HEK293 (cell line): ENCODE measurements at regions not wholly inside any gene's neighbourhood (a gene's known extent, or its start where the extent isn't known, plus 50 kb on each side); places are given as distances from the start of the nearest gene placed in this dataset.

Experiments used
- CTCF ChIP-seq: fragments of 450-650 bp; formaldehyde crosslinking; IDR thresholded peaks from 2 replicates; pipeline ENCODE4 v1.5.1; 2016; ENCODE audit warnings: missing biosample characterization, missing genetic modification characterization
- KLF9 ChIP-seq: fragments of 450-650 bp; formaldehyde crosslinking; IDR thresholded peaks from 2 replicates; pipeline ENCODE4 v1.5.1; 2016; ENCODE audit warnings: missing biosample characterization, missing genetic modification characterization, low read depth
- SP2 ChIP-seq: fragments of 450-650 bp; formaldehyde crosslinking; IDR thresholded peaks from 2 replicates; pipeline ENCODE4 v1.5.1; 2016; ENCODE audit warnings: missing biosample characterization, missing genetic modification characterization
- ZBTB10 ChIP-seq: fragments of 450-650 bp; formaldehyde crosslinking; IDR thresholded peaks from 2 replicates; pipeline ENCODE4 v1.5.1; 2016; ENCODE audit warnings: missing biosample characterization, missing genetic modification characterization
- ZNF133 ChIP-seq: fragments of 450-650 bp; formaldehyde crosslinking; IDR thresholded peaks from 2 replicates; pipeline ENCODE4 v1.5.1; 2016; ENCODE audit warnings: missing biosample characterization, missing genetic modification characterization
- ZNF146 ChIP-seq: fragments of 450-650 bp; formaldehyde crosslinking; IDR thresholded peaks from 2 replicates; pipeline ENCODE4 v1.5.1; 2016; ENCODE audit warnings: missing biosample characterization, missing genetic modification characterization
- ZNF280C ChIP-seq: fragments of 450-650 bp; formaldehyde crosslinking; IDR thresholded peaks from 2 replicates; pipeline ENCODE4 v1.5.1; 2016; ENCODE audit warnings: missing biosample characterization, missing genetic modification characterization
- ZNF311 ChIP-seq: fragments of 450-650 bp; formaldehyde crosslinking; IDR thresholded peaks from 2 replicates; pipeline ENCODE4 v1.5.1; 2017; ENCODE audit warnings: missing biosample characterization, missing genetic modification characterization, borderline replicate concordance
- ZNF777 ChIP-seq: fragments of 450-650 bp; formaldehyde crosslinking; IDR thresholded peaks from 2 replicates; pipeline ENCODE4 v1.5.1; 2017; ENCODE audit warnings: missing biosample characterization, missing genetic modification characterization, borderline replicate concordance

- TF ChIP-seq CTCF (tag by site-specific recombination) (no peak), KLF9 (no peak), ZNF146 (tag by site-specific recombination) (no peak), ZNF311 (tag by site-specific recombination) (no peak), ZNF133 (tag by site-specific recombination) (no peak), ZNF777 (tag by site-specific recombination) (no peak), SP2 (no peak), ZNF280C (no peak), ZBTB10 (tag by site-specific recombination) (no peak)
These were observed 338.6 kb downstream of the INSC start for GRCh38 chr11:15453211-15453765.
